SK-N-SH treated with all-trans-retinoic acid at 6 μM for 48 hours (cell line): ENCODE measurements at regions not wholly inside any gene's neighbourhood (a gene's known extent, or its start where the extent isn't known, plus 50 kb on each side); places are given as distances from the start of the nearest gene placed in this dataset.
A peak's percentile ranks its signal among the peaks of the same experiment; 100 is the strongest.

Source experiments
- ATAC-seq: fragments of 200-7000 bp; cut with Tn5 transposase; 3 replicates; pipeline ENCODE4 v1.9.1; 2020; ENCODE audit warnings: mild to moderate bottlenecking, moderate library complexity
- ARNTL ChIP-seq: fragments of 450-650 bp; formaldehyde crosslinking; IDR thresholded peaks from 2 replicates; pipeline ENCODE4 v1.5.0; 2020; ENCODE audit warnings: low read depth, mild to moderate bottlenecking, moderate library complexity, borderline replicate concordance
- BACH2 ChIP-seq: fragments of 250-450 bp; sonication (Bioruptor Pico); IDR thresholded peaks from 2 replicates; pipeline ENCODE4 v1.9.0; 2021; ENCODE audit warnings: mild to moderate bottlenecking, borderline replicate concordance
- ESRRG ChIP-seq: fragments of 250-450 bp; sonication (Bioruptor Pico); IDR thresholded peaks from 2 replicates; pipeline ENCODE4 v1.6.1; 2021; ENCODE audit warnings: mild to moderate bottlenecking
- GLIS3 ChIP-seq: fragments of 250-450 bp; sonication (Bioruptor Pico); IDR thresholded peaks from 2 replicates; pipeline ENCODE4 v1.5.0; 2020; ENCODE audit warnings: mild to moderate bottlenecking, moderate library complexity
- ISL1 ChIP-seq: fragments of 250-450 bp; sonication (Bioruptor Pico); IDR thresholded peaks from 2 replicates; pipeline ENCODE4 v2.1.2; 2022; ENCODE audit warnings: mild to moderate bottlenecking, moderate library complexity
- PATZ1 ChIP-seq: fragments of 250-450 bp; sonication (Bioruptor Pico); IDR thresholded peaks from 2 replicates; pipeline ENCODE4 v1.8.0; 2020; ENCODE audit warnings: mild to moderate bottlenecking, moderate library complexity, borderline replicate concordance
- POU6F1 ChIP-seq: fragments of 250-450 bp; sonication (Bioruptor Pico); IDR thresholded peaks from 2 replicates; pipeline ENCODE4 v1.8.0; 2021; ENCODE audit warnings: low read depth, mild to moderate bottlenecking, moderate library complexity, borderline replicate concordance
- PPARA ChIP-seq: fragments of 250-450 bp; sonication (Bioruptor Pico); IDR thresholded peaks from 2 replicates; pipeline ENCODE4 v1.5.0; 2020; ENCODE audit warnings: mild to moderate bottlenecking, borderline replicate concordance
- RARB ChIP-seq: fragments of 250-450 bp; sonication (Bioruptor Pico); IDR thresholded peaks from 2 replicates; pipeline ENCODE4 v1.8.0; 2021; ENCODE audit warnings: mild to moderate bottlenecking, moderate library complexity
- SNAI2 ChIP-seq: fragments of 250-450 bp; sonication (Bioruptor Pico); IDR thresholded peaks from 2 replicates; pipeline ENCODE4 v1.5.0; 2020; ENCODE audit warnings: mild to moderate bottlenecking, moderate library complexity
- TCF4 ChIP-seq: fragments of 250-450 bp; sonication (Bioruptor Pico); IDR thresholded peaks from 2 replicates; pipeline ENCODE4 v1.8.0; 2021; ENCODE audit warnings: mild to moderate bottlenecking, moderate library complexity, borderline replicate concordance
- TSHZ2 ChIP-seq: fragments of 250-450 bp; sonication (Bioruptor Pico); IDR thresholded peaks from 2 replicates; pipeline ENCODE4 v1.5.0; 2020; ENCODE audit warnings: mild to moderate bottlenecking, moderate library complexity
- ZC3H10 ChIP-seq: fragments of 250-450 bp; sonication (Bioruptor Pico); IDR thresholded peaks from 2 replicates; pipeline ENCODE4 v1.5.1; 2021; ENCODE audit warnings: mild to moderate bottlenecking, moderate library complexity
- ZFP30 ChIP-seq: fragments of 450-650 bp; formaldehyde crosslinking; IDR thresholded peaks from 2 replicates; pipeline ENCODE4 v1.5.0; 2022; ENCODE audit warnings: mild to moderate bottlenecking, moderate library complexity
- ZNF70 ChIP-seq: fragments of 450-650 bp; formaldehyde crosslinking; IDR thresholded peaks from 2 replicates; pipeline ENCODE4 v1.5.0; 2020; ENCODE audit warnings: mild to moderate bottlenecking, moderate library complexity
- ZNF8 ChIP-seq: fragments of 450-650 bp; formaldehyde crosslinking; IDR thresholded peaks from 2 replicates; pipeline ENCODE4 v1.5.0; 2020; ENCODE audit warnings: mild to moderate bottlenecking, moderate library complexity
- TF ChIP-seq, protein P1 (sequence below): fragments of 250-450 bp; sonication (Bioruptor Pico); IDR thresholded peaks from 2 replicates; pipeline ENCODE4 v1.5.1; 2021; ENCODE audit warnings: mild to moderate bottlenecking, moderate library complexity
- TF ChIP-seq, protein P2 (sequence below): fragments of 250-450 bp; sonication (Bioruptor Pico); IDR thresholded peaks from 2 replicates; pipeline ENCODE4 v1.5.1; 2020; ENCODE audit warnings: low read depth, mild to moderate bottlenecking, moderate library complexity

- TF ChIP-seq GLIS3 (no peak), TSHZ2 (CRISPR knock-in tag) (peak; percentile 98)
Observed at GRCh38 chr9:16150501-16150900, 597.7 kb downstream of the CCDC171 start (continued).

- peak; percentile 73 for ATAC-seq
- TF ChIP-seq, protein P1, sequence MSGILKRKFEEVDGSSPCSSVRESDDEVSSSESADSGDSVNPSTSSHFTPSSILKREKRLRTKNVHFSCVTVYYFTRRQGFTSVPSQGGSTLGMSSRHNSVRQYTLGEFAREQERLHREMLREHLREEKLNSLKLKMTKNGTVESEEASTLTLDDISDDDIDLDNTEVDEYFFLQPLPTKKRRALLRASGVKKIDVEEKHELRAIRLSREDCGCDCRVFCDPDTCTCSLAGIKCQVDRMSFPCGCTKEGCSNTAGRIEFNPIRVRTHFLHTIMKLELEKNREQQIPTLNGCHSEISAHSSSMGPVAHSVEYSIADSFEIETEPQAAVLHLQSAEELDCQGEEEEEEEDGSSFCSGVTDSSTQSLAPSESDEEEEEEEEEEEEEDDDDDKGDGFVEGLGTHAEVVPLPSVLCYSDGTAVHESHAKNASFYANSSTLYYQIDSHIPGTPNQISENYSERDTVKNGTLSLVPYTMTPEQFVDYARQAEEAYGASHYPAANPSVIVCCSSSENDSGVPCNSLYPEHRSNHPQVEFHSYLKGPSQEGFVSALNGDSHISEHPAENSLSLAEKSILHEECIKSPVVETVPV: no peak
- no peak for TF ChIP-seq ZNF70
- no peak for TF ChIP-seq PATZ1 (CRISPR knock-in tag)
- no peak for TF ChIP-seq BACH2 (CRISPR knock-in tag)
- no peak for TF ChIP-seq ZFP30
- TF ChIP-seq RARB (CRISPR knock-in tag): no peak
- TF ChIP-seq, protein P2, sequence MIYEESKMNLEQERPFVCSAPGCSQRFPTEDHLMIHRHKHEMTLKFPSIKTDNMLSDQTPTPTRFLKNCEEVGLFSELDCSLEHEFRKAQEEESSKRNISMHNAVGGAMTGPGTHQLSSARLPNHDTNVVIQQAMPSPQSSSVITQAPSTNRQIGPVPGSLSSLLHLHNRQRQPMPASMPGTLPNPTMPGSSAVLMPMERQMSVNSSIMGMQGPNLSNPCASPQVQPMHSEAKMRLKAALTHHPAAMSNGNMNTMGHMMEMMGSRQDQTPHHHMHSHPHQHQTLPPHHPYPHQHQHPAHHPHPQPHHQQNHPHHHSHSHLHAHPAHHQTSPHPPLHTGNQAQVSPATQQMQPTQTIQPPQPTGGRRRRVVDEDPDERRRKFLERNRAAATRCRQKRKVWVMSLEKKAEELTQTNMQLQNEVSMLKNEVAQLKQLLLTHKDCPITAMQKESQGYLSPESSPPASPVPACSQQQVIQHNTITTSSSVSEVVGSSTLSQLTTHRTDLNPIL: no peak
- no peak for TF ChIP-seq POU6F1
- no peak for TF ChIP-seq TSHZ2 (CRISPR knock-in tag)
Observed at GRCh38 chr9:16150938-16151650, 598.3 kb downstream of the CCDC171 start.

GRCh38 chr9:16152276-16153101 lies 599.6 kb downstream of the CCDC171 start:
- TF ChIP-seq RARB (CRISPR knock-in tag) (no peak), ZNF8 (CRISPR knock-in tag) (no peak), ZNF70 (no peak), PPARA (CRISPR knock-in tag) (no peak), POU6F1 (no peak), ESRRG (no peak), SNAI2 (no peak), ZC3H10 (CRISPR knock-in tag) (no peak), ARNTL (CRISPR knock-in tag) (no peak), ISL1 (CRISPR knock-in tag) (no peak), TCF4 (CRISPR knock-in tag) (no peak)
- TF ChIP-seq, protein P2: no peak
- ATAC-seq: no peak
